HEK293 (cell line): ENCODE measurements at regions not wholly inside any gene's neighbourhood (a gene's known extent, or its start where the extent isn't known, plus 50 kb on each side); places are given as distances from the start of the nearest gene placed in this dataset.
"Not testable (repeated sequence)": the region's sequence is repeated elsewhere in the genome, so short reads cannot be mapped to it uniquely, and the experiment has no call there.

Source experiments
- CTCF ChIA-PET: fragments of 350-600 bp; formaldehyde crosslinking; extraction: SDS; loops from one replicate; lab custom pipeline; 2021; ENCODE audit warnings: antibody characterized with exemption; lab: Yijun Ruan, JAX
- POLR2A ChIA-PET: fragments of 300-600 bp; formaldehyde crosslinking; extraction: SDS; loops from one replicate; lab custom pipeline; 2020; ENCODE audit warnings: antibody characterized with exemption, inconsistent platforms; lab: Yijun Ruan, JAX
- H3K27ac ChIP-seq: fragments of 200-500 bp; sonication (Bioruptor generic); 2 replicates; pipeline ENCODE4 v1.5.1; 2014; ENCODE audit warnings: low read depth, low read length, control low read depth, inconsistent platforms; ENCODE audit errors: extremely low read depth
- H3K36me3 ChIP-seq, 2 experiments: fragments of 200-500 bp in 1 of 2; sonication (Bioruptor generic) in 1 of 2; 1 replicate in 1 of 2; 2 replicates in 1 of 2; pipeline ENCODE4 v1.5.1; 2014 to 2017; ENCODE audit warnings: inconsistent platforms in 2 of 2, low read length in 2 of 2; ENCODE audit not compliant: control insufficient read depth in 2 of 2, insufficient read depth in 1 of 2
- H3K4me1 ChIP-seq: fragments of 200-500 bp; sonication (Bioruptor generic); 2 replicates; pipeline ENCODE4 v1.5.1; 2014; ENCODE audit warnings: mild to moderate bottlenecking, low read length, inconsistent platforms; ENCODE audit not compliant: control insufficient read depth, insufficient read depth
- H3K4me3 ChIP-seq: 2 replicates; pipeline ENCODE4 v1.5.1; 2011; ENCODE audit warnings: low read depth, mild to moderate bottlenecking, control low read depth, low read length, moderate library complexity
- H3K9me3 ChIP-seq: fragments of 200-500 bp; sonication (Bioruptor generic); 2 replicates; pipeline ENCODE4 v1.5.1; 2014; ENCODE audit warnings: low read depth, low read length, inconsistent platforms; ENCODE audit not compliant: control insufficient read depth, insufficient read depth
- BCL11A ChIP-seq: fragments of 450-650 bp; formaldehyde crosslinking; IDR thresholded peaks from 2 replicates; pipeline ENCODE4 v1.5.1; 2016; ENCODE audit warnings: low read depth, missing biosample characterization, missing genetic modification characterization
- BCL11B ChIP-seq: fragments of 450-650 bp; formaldehyde crosslinking; IDR thresholded peaks from 2 replicates; pipeline ENCODE4 v1.5.1; 2016; ENCODE audit warnings: low read depth, missing biosample characterization, missing genetic modification characterization
- EGR2 ChIP-seq: fragments of 450-650 bp; formaldehyde crosslinking; IDR thresholded peaks from 2 replicates; pipeline ENCODE4 v1.5.1; 2016; ENCODE audit warnings: low read depth, missing biosample characterization, missing genetic modification characterization
- GLI2 ChIP-seq: fragments of 450-650 bp; formaldehyde crosslinking; IDR thresholded peaks from 2 replicates; pipeline ENCODE4; 2017; ENCODE audit warnings: missing biosample characterization, missing genetic modification characterization, low read depth, borderline replicate concordance
- PATZ1 ChIP-seq: fragments of 450-650 bp; formaldehyde crosslinking; IDR thresholded peaks from 2 replicates; pipeline ENCODE4 v1.5.1; 2016; ENCODE audit warnings: missing biosample characterization, missing genetic modification characterization
- ZBTB21 ChIP-seq: fragments of 450-650 bp; formaldehyde crosslinking; IDR thresholded peaks from 2 replicates; pipeline ENCODE4 v1.5.1; 2017; ENCODE audit warnings: missing biosample characterization, missing genetic modification characterization
- ZBTB8A ChIP-seq: fragments of 450-650 bp; formaldehyde crosslinking; IDR thresholded peaks from 2 replicates; pipeline ENCODE4 v1.5.1; 2016; ENCODE audit warnings: missing biosample characterization, missing genetic modification characterization
- ZEB2 ChIP-seq: fragments of 450-650 bp; formaldehyde crosslinking; IDR thresholded peaks from 2 replicates; pipeline ENCODE4 v1.5.1; 2016; ENCODE audit warnings: missing biosample characterization, missing genetic modification characterization
- ZFHX2 ChIP-seq: fragments of 450-650 bp; formaldehyde crosslinking; conservative IDR thresholded peaks from 2 replicates; pipeline ENCODE4 v1.5.1; 2016; ENCODE audit warnings: missing biosample characterization, missing genetic modification characterization
- ZFP69B ChIP-seq: fragments of 450-650 bp; formaldehyde crosslinking; IDR thresholded peaks from 2 replicates; pipeline ENCODE4 v1.5.1; 2016; ENCODE audit warnings: missing biosample characterization, missing genetic modification characterization
- ZNF354C ChIP-seq: fragments of 450-650 bp; formaldehyde crosslinking; IDR thresholded peaks from 2 replicates; pipeline ENCODE4 v1.5.1; 2016; ENCODE audit warnings: missing biosample characterization, missing genetic modification characterization, low read depth, borderline replicate concordance
- ZNF391 ChIP-seq: fragments of 450-650 bp; formaldehyde crosslinking; IDR thresholded peaks from 2 replicates; pipeline ENCODE4 v1.5.1; 2016; ENCODE audit warnings: low read depth, missing biosample characterization, missing genetic modification characterization, borderline replicate concordance
- ZNF501 ChIP-seq: fragments of 450-650 bp; formaldehyde crosslinking; IDR thresholded peaks from 2 replicates; pipeline ENCODE4 v1.5.1; 2016; ENCODE audit warnings: missing biosample characterization, missing genetic modification characterization
- ZNF585B ChIP-seq: fragments of 450-650 bp; formaldehyde crosslinking; IDR thresholded peaks from 2 replicates; pipeline ENCODE4 v1.5.1; 2016; ENCODE audit warnings: missing biosample characterization, missing genetic modification characterization
- ZNF610 ChIP-seq: fragments of 450-650 bp; formaldehyde crosslinking; IDR thresholded peaks from 2 replicates; pipeline ENCODE4 v1.5.1; 2016; ENCODE audit warnings: missing biosample characterization, missing genetic modification characterization, borderline replicate concordance
- ZNF626 ChIP-seq: fragments of 450-650 bp; sonication (Bioruptor Pico); formaldehyde crosslinking; IDR thresholded peaks from 2 replicates; pipeline ENCODE4 v1.5.1; 2018; ENCODE audit warnings: missing biosample characterization, missing genetic modification characterization, inconsistent platforms
- ZNF664 ChIP-seq: fragments of 450-650 bp; formaldehyde crosslinking; IDR thresholded peaks from 2 replicates; pipeline ENCODE4 v1.5.1; 2016; ENCODE audit warnings: missing biosample characterization, missing genetic modification characterization
- ZNF776 ChIP-seq: fragments of 450-650 bp; formaldehyde crosslinking; IDR thresholded peaks from 2 replicates; pipeline ENCODE4 v1.5.0; 2017; ENCODE audit warnings: missing biosample characterization, missing genetic modification characterization, borderline replicate concordance
- TF ChIP-seq, protein P1 (sequence below): fragments of 450-650 bp; formaldehyde crosslinking; IDR thresholded peaks from 2 replicates; pipeline ENCODE4 v1.5.1; 2017; ENCODE audit warnings: missing biosample characterization, missing genetic modification characterization
- TF ChIP-seq, protein P2 (sequence below): fragments of 450-650 bp; formaldehyde crosslinking; IDR thresholded peaks from 2 replicates; pipeline ENCODE4 v1.5.1; 2016; ENCODE audit warnings: missing biosample characterization, missing genetic modification characterization

DNA sequence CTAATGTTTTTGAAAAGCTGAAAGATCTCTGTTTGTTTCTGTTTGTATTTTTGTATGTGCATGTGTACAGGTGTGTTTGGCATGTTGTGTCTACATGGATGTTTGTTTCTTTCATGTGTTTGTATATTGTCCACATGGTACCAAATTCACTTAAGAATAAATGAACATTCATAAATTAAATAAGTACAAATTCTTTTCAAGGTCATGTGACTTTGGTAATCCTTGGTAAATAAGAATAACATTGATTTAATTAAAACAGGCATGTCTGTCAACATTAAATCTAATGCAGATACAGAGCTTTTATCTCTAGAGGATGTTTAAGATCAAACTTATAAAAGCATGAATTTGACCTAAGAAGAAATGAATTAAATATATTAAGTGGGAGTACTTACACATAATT is 219.8 kb upstream of the EPHA7 start:
- Histone ChIP-seq H3K4me3 (no peak overlapping the region), H3K9me3 (no peaks in the 10 kb centered on the region), H3K27ac (no peak overlapping the region), H3K4me1 (no peaks in the 10 kb centered on the region), H3K36me3 (no peaks in the 10 kb centered on the region)
- CTCF ChIA-PET: no interaction called here
- TF ChIP-seq ZBTB21: no peak
- TF ChIP-seq, protein P1, sequence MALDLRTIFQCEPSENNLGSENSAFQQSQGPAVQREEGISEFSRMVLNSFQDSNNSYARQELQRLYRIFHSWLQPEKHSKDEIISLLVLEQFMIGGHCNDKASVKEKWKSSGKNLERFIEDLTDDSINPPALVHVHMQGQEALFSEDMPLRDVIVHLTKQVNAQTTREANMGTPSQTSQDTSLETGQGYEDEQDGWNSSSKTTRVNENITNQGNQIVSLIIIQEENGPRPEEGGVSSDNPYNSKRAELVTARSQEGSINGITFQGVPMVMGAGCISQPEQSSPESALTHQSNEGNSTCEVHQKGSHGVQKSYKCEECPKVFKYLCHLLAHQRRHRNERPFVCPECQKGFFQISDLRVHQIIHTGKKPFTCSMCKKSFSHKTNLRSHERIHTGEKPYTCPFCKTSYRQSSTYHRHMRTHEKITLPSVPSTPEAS (tag by site-specific recombination): no peak
- no peak for TF ChIP-seq ZNF776 (tag by site-specific recombination)
- TF ChIP-seq ZNF501: no peak
- no peak for TF ChIP-seq GLI2 (tag by site-specific recombination)
- no peak for TF ChIP-seq PATZ1 (tag by site-specific recombination)
- TF ChIP-seq BCL11A (tag by site-specific recombination): no peak
- TF ChIP-seq BCL11B: no peak
- no peak for TF ChIP-seq ZNF610
- TF ChIP-seq ZNF391 (tag by site-specific recombination): no peak
- TF ChIP-seq, protein P2, sequence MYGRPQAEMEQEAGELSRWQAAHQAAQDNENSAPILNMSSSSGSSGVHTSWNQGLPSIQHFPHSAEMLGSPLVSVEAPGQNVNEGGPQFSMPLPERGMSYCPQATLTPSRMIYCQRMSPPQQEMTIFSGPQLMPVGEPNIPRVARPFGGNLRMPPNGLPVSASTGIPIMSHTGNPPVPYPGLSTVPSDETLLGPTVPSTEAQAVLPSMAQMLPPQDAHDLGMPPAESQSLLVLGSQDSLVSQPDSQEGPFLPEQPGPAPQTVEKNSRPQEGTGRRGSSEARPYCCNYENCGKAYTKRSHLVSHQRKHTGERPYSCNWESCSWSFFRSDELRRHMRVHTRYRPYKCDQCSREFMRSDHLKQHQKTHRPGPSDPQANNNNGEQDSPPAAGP (tag by site-specific recombination): no peak
- TF ChIP-seq ZEB2: no peak
- no peak for TF ChIP-seq ZFP69B (tag by site-specific recombination)
- TF ChIP-seq ZNF664 (tag by site-specific recombination): no peak
- no peak for TF ChIP-seq ZNF626 (tag by site-specific recombination)
- no peak for TF ChIP-seq ZNF585B (tag by site-specific recombination)
- POLR2A ChIA-PET: no interaction called here

DNA sequence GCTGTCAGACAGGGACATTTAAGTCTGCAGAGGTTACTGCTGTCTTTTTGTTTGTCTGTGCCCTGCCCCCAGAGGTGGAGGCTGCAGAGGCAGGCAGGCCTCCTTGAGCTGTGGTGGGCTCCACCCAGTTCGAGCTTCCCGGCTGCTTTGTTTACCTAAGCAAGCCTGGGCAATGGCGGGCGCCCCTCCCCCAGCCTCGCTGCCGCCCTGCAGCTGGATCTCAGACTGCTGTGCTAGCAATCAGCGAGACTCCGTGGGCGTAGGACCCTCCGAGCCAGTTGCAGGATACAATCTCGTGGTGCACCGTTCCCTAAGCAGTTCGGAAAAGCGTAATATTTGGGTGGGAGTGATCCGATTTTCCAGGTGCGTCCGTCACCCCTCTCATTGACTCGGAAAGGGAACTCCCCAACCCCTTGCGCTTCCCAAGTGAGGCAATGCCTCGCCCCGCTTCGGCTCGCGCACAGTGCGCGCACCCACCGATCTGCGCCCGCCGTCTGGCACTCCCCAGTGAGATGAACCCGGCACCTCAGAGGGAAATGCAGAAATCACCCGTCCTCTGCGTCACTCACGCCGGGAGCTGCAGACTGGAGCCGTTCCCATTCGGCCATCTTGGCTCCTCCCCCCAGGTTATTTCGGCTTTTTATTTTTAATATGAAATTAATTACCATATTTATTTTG is 217.8 kb upstream of the EPHA7 start:
- POLR2A ChIA-PET, H3K4me3 ChIP-seq, H3K9me3 ChIP-seq, H3K27ac ChIP-seq, H3K4me1 ChIP-seq, H3K36me3 ChIP-seq, CTCF ChIA-PET: not testable (repeated sequence)
- TF ChIP-seq EGR2 (tag by site-specific recombination): 0 out of 2 replicates have a peak, but pooled peaks have one; percentile 11

GRCh38 chr6:93624408-93624807 is 205.0 kb upstream of the EPHA7 start:
- no peaks in the 10 kb centered on the region for H3K36me3 ChIP-seq
- no peak overlapping the region for H3K27ac ChIP-seq
- H3K9me3 ChIP-seq: no peaks in the 10 kb centered on the region
- no peak for TF ChIP-seq ZNF354C
- TF ChIP-seq ZBTB8A (tag by site-specific recombination): no peak
- TF ChIP-seq ZFHX2 (tag by site-specific recombination): no peak
- POLR2A ChIA-PET: no interaction called here
- H3K4me3 ChIP-seq: no peak overlapping the region
- CTCF ChIA-PET: interaction anchor here (1.5 kb wide), 1 partner anchor 9 kb away, joined by 6 read pairs; no protein-coding TSS in a partner anchor
- no peaks in the 10 kb centered on the region for H3K4me1 ChIP-seq
